Uterus (tissue), 2 donors: ENCODE measurements at regions not wholly inside any gene's neighbourhood (a gene's known extent, or its start where the extent isn't known, plus 50 kb on each side); places are given as distances from the start of the nearest gene placed in this dataset.

Experiments
- POLR2A ChIP-seq, 2 donors: fragments of 450-650 bp; IDR thresholded peaks; one replicate each; pipeline ENCODE4 v1.6.1; 2016; ENCODE audit warnings: antibody characterized with exemption in 2 of 2, mild to moderate bottlenecking in 1 of 2, moderate library complexity in 1 of 2
- TF ChIP-seq, protein P1 (sequence below), 4 experiments: fragments of 200-600 bp in 2 of 4; fragments of 450-650 bp in 2 of 4; sonication (generic) in 2 of 4; IDR thresholded peaks; one replicate each; pipeline ENCODE4 v1.5.1; 2016 to 2019; ENCODE audit warnings: antibody characterized with exemption in 4 of 4, mild to moderate bottlenecking in 2 of 4, moderate library complexity in 1 of 4

DNA sequence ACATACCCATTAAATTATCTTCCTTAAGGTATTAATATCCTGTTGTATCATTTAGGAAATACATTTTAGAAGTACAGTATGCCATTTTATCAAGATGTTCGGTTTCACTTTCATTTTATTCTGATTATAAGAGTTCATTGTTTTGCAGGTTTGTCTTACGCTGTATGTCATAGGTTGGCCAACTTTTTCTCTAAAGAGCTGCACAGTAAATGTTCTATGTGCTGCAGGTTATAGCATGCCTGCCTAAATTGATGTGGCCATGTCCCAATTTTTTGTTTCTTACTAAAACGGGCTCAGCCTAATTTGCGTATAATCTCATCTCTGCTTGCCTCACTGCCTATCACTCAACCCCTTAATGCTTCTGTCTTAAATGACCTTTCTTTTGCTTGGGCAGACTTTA is 126.4 kb downstream of the USP22 start:
- TF ChIP-seq, protein P1, sequence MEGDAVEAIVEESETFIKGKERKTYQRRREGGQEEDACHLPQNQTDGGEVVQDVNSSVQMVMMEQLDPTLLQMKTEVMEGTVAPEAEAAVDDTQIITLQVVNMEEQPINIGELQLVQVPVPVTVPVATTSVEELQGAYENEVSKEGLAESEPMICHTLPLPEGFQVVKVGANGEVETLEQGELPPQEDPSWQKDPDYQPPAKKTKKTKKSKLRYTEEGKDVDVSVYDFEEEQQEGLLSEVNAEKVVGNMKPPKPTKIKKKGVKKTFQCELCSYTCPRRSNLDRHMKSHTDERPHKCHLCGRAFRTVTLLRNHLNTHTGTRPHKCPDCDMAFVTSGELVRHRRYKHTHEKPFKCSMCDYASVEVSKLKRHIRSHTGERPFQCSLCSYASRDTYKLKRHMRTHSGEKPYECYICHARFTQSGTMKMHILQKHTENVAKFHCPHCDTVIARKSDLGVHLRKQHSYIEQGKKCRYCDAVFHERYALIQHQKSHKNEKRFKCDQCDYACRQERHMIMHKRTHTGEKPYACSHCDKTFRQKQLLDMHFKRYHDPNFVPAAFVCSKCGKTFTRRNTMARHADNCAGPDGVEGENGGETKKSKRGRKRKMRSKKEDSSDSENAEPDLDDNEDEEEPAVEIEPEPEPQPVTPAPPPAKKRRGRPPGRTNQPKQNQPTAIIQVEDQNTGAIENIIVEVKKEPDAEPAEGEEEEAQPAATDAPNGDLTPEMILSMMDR (IDR thresholded peaks at IDR 0.05) = no peak
- TF ChIP-seq POLR2A (IDR thresholded peaks at IDR 0.05) = no peak
